ENCODE measurements at regions not wholly inside any gene's neighbourhood (a gene's known extent, or its start where the extent isn't known, plus 50 kb on each side); places are given as distances from the start of the nearest gene placed in this dataset.

DNA sequence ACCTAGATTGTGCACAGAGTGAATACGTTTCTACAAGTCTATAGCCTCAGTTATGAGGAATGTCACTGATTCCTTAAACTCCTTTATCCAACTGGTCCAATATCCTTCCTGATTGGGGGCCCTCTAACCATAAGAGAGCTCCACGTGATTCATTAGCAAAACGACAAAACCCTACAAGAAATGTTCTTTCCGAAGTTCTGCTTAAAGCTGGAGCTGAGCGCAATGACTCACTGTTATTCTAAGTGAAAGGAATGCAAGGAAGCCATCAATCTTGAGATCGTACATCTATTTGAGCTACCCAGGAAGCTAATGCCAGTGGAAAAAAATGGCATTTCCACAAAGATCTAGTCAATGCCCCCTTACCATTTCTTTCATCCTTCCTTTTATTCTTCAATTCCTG lies 354.9 kb upstream of the CDH20 start:
- TF ChIP-seq POLR2AphosphoS5 (IDR thresholded peaks at IDR 0.05; ENCODE audit: insufficient read depth in 1 of 2, low read depth in 1 of 2) (no peak), POLR2A (IDR thresholded peaks at IDR 0.05) (no peak)
- TF ChIP-seq, protein P1, sequence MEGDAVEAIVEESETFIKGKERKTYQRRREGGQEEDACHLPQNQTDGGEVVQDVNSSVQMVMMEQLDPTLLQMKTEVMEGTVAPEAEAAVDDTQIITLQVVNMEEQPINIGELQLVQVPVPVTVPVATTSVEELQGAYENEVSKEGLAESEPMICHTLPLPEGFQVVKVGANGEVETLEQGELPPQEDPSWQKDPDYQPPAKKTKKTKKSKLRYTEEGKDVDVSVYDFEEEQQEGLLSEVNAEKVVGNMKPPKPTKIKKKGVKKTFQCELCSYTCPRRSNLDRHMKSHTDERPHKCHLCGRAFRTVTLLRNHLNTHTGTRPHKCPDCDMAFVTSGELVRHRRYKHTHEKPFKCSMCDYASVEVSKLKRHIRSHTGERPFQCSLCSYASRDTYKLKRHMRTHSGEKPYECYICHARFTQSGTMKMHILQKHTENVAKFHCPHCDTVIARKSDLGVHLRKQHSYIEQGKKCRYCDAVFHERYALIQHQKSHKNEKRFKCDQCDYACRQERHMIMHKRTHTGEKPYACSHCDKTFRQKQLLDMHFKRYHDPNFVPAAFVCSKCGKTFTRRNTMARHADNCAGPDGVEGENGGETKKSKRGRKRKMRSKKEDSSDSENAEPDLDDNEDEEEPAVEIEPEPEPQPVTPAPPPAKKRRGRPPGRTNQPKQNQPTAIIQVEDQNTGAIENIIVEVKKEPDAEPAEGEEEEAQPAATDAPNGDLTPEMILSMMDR (IDR thresholded peaks at IDR 0.05), result no peak
